HG03432 (cell line): ENCODE measurements at regions not wholly inside any gene's neighbourhood (a gene's known extent, or its start where the extent isn't known, plus 50 kb on each side); places are given as distances from the start of the nearest gene placed in this dataset.
"Not testable (repeated sequence)": the region's sequence is repeated elsewhere in the genome, so short reads cannot be mapped to it uniquely, and the experiment has no call there.

Source experiments
- ATAC-seq: cut with Tn5 transposase; IDR thresholded peaks from one replicate; pipeline ENCODE4 v1.9.1; 2021; ENCODE audit warnings: mild to moderate bottlenecking, moderate library complexity; ENCODE audit not compliant: unreplicated experiment

DNA sequence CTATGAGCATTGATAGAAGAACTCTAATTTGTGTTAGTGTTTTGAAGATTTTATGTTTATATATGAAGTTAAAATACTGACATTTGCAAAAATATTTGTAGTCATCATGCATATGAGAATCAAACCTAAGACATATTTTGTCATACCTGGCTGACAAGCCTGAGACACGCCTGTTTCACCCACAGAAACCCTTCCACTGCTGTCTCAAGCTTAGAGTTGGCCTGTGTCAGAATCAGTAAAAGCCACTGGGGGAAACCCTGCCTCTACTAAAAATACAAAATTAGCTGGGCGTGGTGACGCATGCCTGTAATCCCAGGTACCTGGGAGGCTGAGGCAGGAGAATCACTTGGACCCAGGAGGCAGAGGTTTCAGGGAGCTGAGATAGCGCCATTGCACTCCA lies 218.0 kb upstream of the C1QTNF3 start:
- ATAC-seq, result not testable (repeated sequence)

DNA sequence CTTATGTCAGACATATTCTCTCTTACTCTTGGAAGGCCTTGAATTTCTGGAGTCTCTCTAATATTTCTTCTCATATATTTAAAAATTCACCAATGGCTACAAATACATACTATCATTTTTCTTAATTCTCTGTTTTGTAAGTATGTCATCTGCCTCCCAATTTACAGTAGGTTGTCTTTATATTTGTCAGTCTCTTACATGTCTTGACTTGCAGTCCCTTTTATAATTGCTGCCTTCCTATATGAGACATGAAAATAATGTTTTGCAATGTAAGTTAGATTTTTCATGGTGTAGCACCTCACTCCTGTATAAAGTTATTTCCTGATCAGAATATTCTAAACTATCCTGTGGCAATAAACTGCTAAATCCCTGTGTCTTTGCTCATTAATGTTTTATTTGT lies 223.1 kb upstream of the C1QTNF3 start:
- not testable (repeated sequence) for ATAC-seq

DNA sequence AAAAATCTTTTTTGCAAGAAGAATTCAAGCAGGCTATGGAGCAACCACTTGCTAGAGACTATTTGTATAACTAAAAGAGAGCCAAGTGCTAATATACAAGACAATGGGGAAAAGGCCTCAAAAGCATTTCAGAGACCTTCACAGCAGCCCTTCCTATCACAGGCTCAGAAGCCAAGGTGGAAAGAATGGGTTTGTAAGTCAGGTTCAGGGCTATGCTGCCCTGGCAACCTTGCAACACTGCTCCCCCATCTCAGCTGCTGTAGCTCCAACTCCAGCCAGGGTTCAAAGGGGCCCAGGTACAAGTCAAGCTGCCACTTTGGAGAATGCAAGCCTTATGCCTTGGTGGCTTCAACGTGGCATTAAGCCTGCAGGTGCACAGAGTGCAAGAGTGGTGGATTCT lies 253.7 kb upstream of the C1QTNF3 start:
- not testable (repeated sequence) for ATAC-seq

- ATAC-seq, result not testable (repeated sequence)
Observed at GRCh38 chr5:34329201-34329600, 286.2 kb upstream of the C1QTNF3 start.

GRCh38 chr5:34329611-34330108 lies 286.6 kb upstream of the C1QTNF3 start:
- not testable (repeated sequence) for ATAC-seq

GRCh38 chr5:34331928-34332454 lies 289.0 kb upstream of the C1QTNF3 start:
- not testable (repeated sequence) for ATAC-seq

GRCh38 chr5:34339408-34340001 lies 296.5 kb upstream of the C1QTNF3 start:
- not testable (repeated sequence) for ATAC-seq

- not testable (repeated sequence) for ATAC-seq
Observed at GRCh38 chr5:34354440-34354839, 301.7 kb upstream of the RAI14 start.

GRCh38 chr5:34371417-34371816 lies 284.7 kb upstream of the RAI14 start:
- ATAC-seq, result not testable (repeated sequence)

- ATAC-seq, result not testable (repeated sequence)
Observed at GRCh38 chr5:34371817-34372216, 284.3 kb upstream of the RAI14 start.

GRCh38 chr5:34372739-34373138 lies 283.4 kb upstream of the RAI14 start:
- ATAC-seq, result not testable (repeated sequence)

DNA sequence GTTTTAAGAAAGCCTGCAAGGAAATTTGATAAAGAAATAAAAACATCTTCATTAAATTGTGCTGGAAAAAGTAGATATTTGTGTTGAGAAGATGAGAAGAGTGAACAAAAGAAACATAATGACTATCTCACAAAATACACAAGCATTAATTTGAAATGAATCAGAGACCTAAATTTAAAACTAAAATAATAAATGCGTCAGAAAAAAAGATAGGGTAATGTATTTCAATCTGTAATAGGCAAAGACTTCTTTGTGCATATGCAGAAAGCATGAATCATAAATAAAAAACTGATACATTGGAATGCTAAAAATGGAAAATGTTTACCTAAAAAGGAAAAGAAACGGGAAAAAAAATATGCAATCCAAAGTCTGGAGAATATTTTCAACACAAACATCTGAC lies 278.5 kb upstream of the RAI14 start:
- ATAC-seq, result not testable (repeated sequence)

DNA sequence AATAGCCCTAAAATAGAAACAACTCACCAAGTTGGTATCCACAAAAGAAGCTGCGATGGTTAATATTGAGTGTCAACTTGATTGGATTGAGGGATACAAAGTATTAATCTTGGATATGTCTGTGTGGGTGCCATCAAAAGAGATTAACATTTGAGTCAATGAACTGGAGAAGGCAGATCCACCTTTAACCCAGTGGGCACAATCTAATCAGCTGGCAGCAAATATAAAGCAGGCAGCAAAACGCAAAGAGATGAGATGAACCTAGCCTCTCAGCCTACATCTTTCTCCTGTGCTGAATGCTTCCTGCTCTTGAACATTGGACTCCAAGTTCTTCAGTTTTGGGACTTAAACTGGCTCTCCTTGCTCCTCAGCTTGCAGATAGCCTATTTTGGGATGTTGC lies 277.6 kb upstream of the RAI14 start:
- ATAC-seq, result not testable (repeated sequence)

GRCh38 chr5:34388754-34389153 lies 267.4 kb upstream of the RAI14 start:
- ATAC-seq, result not testable (repeated sequence)

DNA sequence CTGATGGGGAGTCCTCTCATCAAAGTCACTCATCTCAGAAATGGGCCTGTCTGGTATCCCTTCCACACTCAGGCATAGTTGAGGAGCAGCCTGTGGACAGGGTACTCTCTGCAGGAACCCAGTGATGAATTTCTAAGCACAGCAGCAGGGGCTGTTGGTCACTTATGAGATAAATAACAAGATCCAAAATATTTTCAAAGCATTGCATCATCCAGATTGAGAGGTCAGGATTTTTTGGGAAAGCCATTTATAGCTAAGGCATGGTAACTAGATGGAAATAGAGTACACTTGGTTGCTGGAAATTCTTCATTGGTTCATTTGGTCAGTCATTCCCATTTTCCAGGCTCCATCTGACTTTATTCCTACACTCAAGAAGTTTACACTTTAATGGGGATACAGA lies 246.8 kb upstream of the RAI14 start:
- no peak for ATAC-seq

DNA sequence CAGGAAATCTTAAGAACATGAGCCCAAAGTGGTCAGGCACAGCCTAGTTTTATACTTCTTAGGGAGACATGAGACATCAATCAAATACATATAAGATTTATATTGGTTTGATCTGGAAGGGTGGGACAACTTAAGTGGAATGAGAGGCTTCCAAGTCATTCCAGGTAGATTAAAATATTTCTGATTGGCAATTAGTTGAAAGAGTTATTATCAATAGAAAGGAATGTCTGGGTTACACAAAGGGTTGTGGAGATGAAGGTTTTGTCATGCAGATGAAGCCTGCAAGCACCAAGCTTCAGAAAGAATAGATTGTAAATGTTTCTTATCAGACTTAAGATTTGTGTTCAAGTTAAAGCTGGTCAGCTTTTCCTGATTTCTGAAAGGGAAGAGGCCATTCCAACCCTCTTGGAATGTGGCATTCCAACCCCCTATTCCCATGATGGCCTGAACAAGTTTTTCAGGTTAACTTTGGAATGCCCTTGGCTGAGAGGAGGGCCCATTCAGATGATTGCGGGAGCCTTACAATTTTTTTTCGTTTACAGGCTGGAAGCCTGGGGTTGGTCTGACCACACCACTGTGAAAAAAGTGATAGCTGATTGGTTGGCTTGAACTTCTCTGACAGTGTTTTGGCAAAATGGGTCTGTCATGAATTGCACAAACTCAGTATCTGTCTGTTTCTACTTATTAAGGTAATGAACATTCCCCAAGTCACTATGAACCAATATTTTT lies 245.6 kb upstream of the RAI14 start:
- no peak for ATAC-seq

DNA sequence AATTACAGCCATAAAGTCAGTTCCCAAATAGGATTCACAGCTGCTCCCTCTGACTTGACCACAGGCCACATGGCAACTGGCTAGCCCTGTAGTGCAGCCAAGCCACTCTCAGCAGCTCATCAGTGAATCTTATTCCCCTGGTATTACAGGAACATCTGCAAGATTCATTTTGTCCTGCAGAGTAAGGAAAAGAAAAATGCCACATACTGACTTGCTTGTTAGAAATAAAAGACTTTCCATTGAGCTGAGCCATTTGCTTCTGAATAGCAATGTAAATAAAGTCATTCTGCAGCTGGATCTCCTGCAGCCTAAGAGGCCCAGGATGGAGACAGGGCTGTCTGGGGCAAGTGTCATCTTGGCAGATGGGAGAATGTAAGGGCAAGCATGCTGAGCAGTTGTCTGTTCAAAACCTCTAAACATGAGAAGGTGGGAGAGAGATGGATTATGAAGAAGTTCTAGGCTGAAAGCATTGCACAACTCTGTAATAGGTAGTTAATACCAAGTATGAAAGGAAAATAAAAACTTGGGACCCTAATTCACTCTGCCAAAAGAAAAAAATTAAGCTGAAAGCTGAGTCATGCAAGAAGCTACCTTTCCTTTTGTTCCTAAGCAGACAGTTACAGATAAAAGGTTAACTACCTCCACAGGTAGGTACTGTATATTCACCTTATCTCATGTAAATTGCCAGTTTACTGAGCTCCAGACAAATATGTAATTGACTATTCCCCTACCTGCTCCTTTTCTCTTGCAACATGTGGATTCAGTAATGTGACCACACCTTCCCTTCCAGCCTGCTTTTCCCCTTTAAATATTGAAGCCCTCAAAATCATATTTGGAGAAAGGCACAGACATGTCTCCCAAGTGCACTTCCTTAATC lies 244.4 kb upstream of the RAI14 start:
- no peak for ATAC-seq

GRCh38 chr5:34412736-34413135 lies 243.4 kb upstream of the RAI14 start:
- ATAC-seq, result no peak

- peak; percentile 100 for ATAC-seq
Observed at GRCh38 chr5:34415559-34416198, 240.4 kb upstream of the RAI14 start.

DNA sequence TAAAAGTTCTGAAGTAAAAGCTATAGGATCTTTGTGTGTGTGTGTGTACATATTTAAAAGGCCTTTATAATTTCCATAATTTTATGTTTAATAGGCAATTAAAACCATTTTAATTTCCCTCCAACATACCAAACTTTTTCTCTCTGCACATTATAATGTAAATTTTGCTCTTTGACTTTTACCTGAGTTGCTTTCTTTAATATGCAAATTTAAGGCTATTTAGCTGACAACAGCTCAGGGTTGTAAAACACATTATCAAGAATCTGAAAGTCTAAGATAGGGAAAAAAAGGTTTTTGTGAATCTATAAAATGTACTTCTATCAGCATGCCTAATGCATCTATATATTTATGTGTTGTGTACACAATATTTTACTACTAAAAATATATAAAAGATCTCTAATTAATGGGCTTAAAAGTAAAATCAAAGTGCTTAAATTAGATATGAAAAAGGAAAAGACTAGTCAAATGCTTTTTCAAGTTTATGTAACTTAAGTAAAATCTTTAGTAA lies 239.6 kb upstream of the RAI14 start:
- ATAC-seq, result no peak
